PC-9 (cell line): ENCODE measurements at regions not wholly inside any gene's neighbourhood (a gene's known extent, or its start where the extent isn't known, plus 50 kb on each side); places are given as distances from the start of the nearest gene placed in this dataset.

Experiments used
- BruUV-seq: library from RNA; stranded (reverse); fragments of 400-500 nt; replicated peaks from 2 replicates; lab custom pipeline; 2021; lab: Mats Ljungman, UMichigan
- CTCF ChIA-PET: fragments of 300-600 bp; sonication (Branson Sonifier 250); formaldehyde crosslinking; loops from one replicate; lab custom pipeline; 2022; ENCODE audit warnings: antibody characterized with exemption; lab: Charles Lee
- POLR2A ChIA-PET: fragments of 300-600 bp; sonication (Branson Sonifier 250); formaldehyde crosslinking; loops from one replicate; lab custom pipeline; 2022; ENCODE audit warnings: antibody characterized with exemption; ENCODE audit not compliant: unreplicated experiment; lab: Charles Lee
- DNase-seq, 2 experiments: peaks; one replicate each; pipeline versions ENCODE4 v3.0.0 to v3.0.0-alpha.2; 2015 to 2022; ENCODE audit warnings: mixed read lengths in 1 of 2
- H2AFZ ChIP-seq: fragments of 200-600 bp; sonication (generic); 2 replicates; pipeline ENCODE4 v1.8.1; 2017; ENCODE audit warnings: antibody characterized with exemption
- H3F3A ChIP-seq: fragments of 200-600 bp; sonication (generic); 2 replicates; pipeline ENCODE4 v1.8.1; 2017; ENCODE audit warnings: antibody characterized with exemption, mild to moderate bottlenecking, low read depth; ENCODE audit not compliant: insufficient read depth
- H3K27ac ChIP-seq: fragments of 200-600 bp; sonication (generic); 2 replicates; pipeline ENCODE4 v1.6.1; 2016; ENCODE audit warnings: mixed run types
- H3K27me3 ChIP-seq: fragments of 200-600 bp; sonication (generic); 2 replicates; pipeline ENCODE4 v1.6.1; 2016; ENCODE audit warnings: low read depth, mixed run types; ENCODE audit not compliant: insufficient read depth
- H3K36me3 ChIP-seq: fragments of 200-600 bp; sonication (generic); 2 replicates; pipeline ENCODE4 v1.6.1; 2016; ENCODE audit warnings: low read depth, mixed run types
- H3K4me1 ChIP-seq: fragments of 200-600 bp; sonication (generic); replicated peaks from 2 replicates; pipeline ENCODE4 v1.6.1; 2016; ENCODE audit warnings: mixed run types; ENCODE audit not compliant: insufficient read depth
- H3K4me2 ChIP-seq: fragments of 200-600 bp; sonication (generic); 2 replicates; pipeline ENCODE4 v1.6.1; 2017; ENCODE audit warnings: mixed run types
- H3K4me3 ChIP-seq: fragments of 200-600 bp; sonication (generic); 2 replicates; pipeline ENCODE4 v1.6.1; 2016; ENCODE audit warnings: mixed run types
- H3K79me2 ChIP-seq: fragments of 200-600 bp; sonication (generic); 2 replicates; pipeline ENCODE4 v1.6.1; 2017; ENCODE audit warnings: low read depth, mixed run types
- H3K9me2 ChIP-seq: fragments of 200-600 bp; sonication (generic); 2 replicates; pipeline ENCODE4 v1.8.1; 2017; ENCODE audit warnings: mild to moderate bottlenecking; ENCODE audit not compliant: insufficient read depth
- H3K9me3 ChIP-seq: fragments of 200-600 bp; sonication (generic); 2 replicates; pipeline ENCODE4 v1.8.1; 2016; ENCODE audit warnings: low read depth; ENCODE audit not compliant: insufficient read depth
- H4K20me1 ChIP-seq: fragments of 200-600 bp; sonication (generic); 2 replicates; pipeline ENCODE4 v1.8.1; 2017; ENCODE audit not compliant: insufficient read depth
- CTCF ChIP-seq: fragments of 200-600 bp; sonication (generic); conservative IDR thresholded peaks from 2 replicates; pipeline ENCODE4 v1.6.1; 2017; ENCODE audit warnings: mixed run types, antibody characterized with exemption, mild to moderate bottlenecking, moderate library complexity
- EZH2 ChIP-seq: fragments of 200-600 bp; sonication (generic); IDR thresholded peaks from 2 replicates; pipeline ENCODE4 v1.8.0; 2017; ENCODE audit warnings: antibody characterized with exemption, low read depth
- intact Hi-C: fragments of 100-400 bp; cut with micrococcal nuclease; formaldehyde crosslinking; loops from one replicate; pipeline ENCODE4 v1.10.0; 2022; ENCODE audit not compliant: unreplicated experiment

- intact Hi-C loops, result no loop called here
- no peak overlapping the region for H3K27ac ChIP-seq
- no peaks in the 10 kb centered on the region for H3K4me1 ChIP-seq
- H2AFZ ChIP-seq, result no peak overlapping the region
- H3K4me2 ChIP-seq, result no peak overlapping the region
- no TSS peak for BruUV-seq
- CTCF ChIA-PET, result no interaction called here
- H3K36me3 ChIP-seq, result no peaks in the 10 kb centered on the region
- H3K27me3 ChIP-seq, result peaks cover 98% of the 10 kb centered on the region
- no peak for TF ChIP-seq EZH2
- TF ChIP-seq CTCF, result no peak
- no peaks in the 10 kb centered on the region for H3K9me3 ChIP-seq
- DNase-seq, result no peak
- H4K20me1 ChIP-seq, result no peaks in the 10 kb centered on the region
- no peak overlapping the region for H3K4me3 ChIP-seq
- no peaks in the 10 kb centered on the region for H3F3A ChIP-seq
- POLR2A ChIA-PET, result no interaction called here
- no peaks in the 10 kb centered on the region for H3K79me2 ChIP-seq
- H3K9me2 ChIP-seq, result no peaks in the 10 kb centered on the region
Observed at GRCh38 chr9:89777544-89777943, 172.7 kb downstream of the GADD45G start.

- TF ChIP-seq EZH2 (no peak), CTCF (no peak)
- no peaks in the 10 kb centered on the region for H3F3A ChIP-seq
- H3K27ac ChIP-seq, result no peak overlapping the region
- peaks cover 96% of the 10 kb centered on the region for H3K27me3 ChIP-seq
- no peak overlapping the region for H3K4me2 ChIP-seq
- intact Hi-C loops, result no loop called here
- H3K9me2 ChIP-seq, result no peaks in the 10 kb centered on the region
- ChIA-PET POLR2A (no interaction called here), CTCF (no interaction called here)
- H4K20me1 ChIP-seq, result no peaks in the 10 kb centered on the region
- no peak for DNase-seq
- no peak overlapping the region for H2AFZ ChIP-seq
- no TSS peak for BruUV-seq
- H3K9me3 ChIP-seq, result no peaks in the 10 kb centered on the region
- H3K36me3 ChIP-seq, result no peaks in the 10 kb centered on the region
- H3K79me2 ChIP-seq, result no peaks in the 10 kb centered on the region
- no peaks in the 10 kb centered on the region for H3K4me1 ChIP-seq
- H3K4me3 ChIP-seq, result no peak overlapping the region
Observed at GRCh38 chr9:89778100-89779090, 173.6 kb downstream of the GADD45G start.

- no peaks in the 10 kb centered on the region for H3K9me2 ChIP-seq
- no peak for DNase-seq
- no peaks in the 10 kb centered on the region for H3K9me3 ChIP-seq
- H3K4me2 ChIP-seq, result no peak overlapping the region
- no peak for TF ChIP-seq EZH2
- TF ChIP-seq CTCF, result no peak
- H3K4me1 ChIP-seq, result no peaks in the 10 kb centered on the region
- no peaks in the 10 kb centered on the region for H3K79me2 ChIP-seq
- intact Hi-C loops, result no loop called here
- no peaks in the 10 kb centered on the region for H3K36me3 ChIP-seq
- no peak overlapping the region for H3K27ac ChIP-seq
- POLR2A ChIA-PET, result no interaction called here
- no peak overlapping the region for H2AFZ ChIP-seq
- peaks cover 92% of the 10 kb centered on the region for H3K27me3 ChIP-seq
- no peaks in the 10 kb centered on the region for H4K20me1 ChIP-seq
- H3K4me3 ChIP-seq, result no peak overlapping the region
- CTCF ChIA-PET, result no interaction called here
- H3F3A ChIP-seq, result no peaks in the 10 kb centered on the region
- no TSS peak for BruUV-seq
Observed at GRCh38 chr9:89779405-89780203, 174.8 kb downstream of the GADD45G start.
